ENCODE measurements at regions not wholly inside any gene's neighbourhood (a gene's known extent, or its start where the extent isn't known, plus 50 kb on each side); places are given as distances from the start of the nearest gene placed in this dataset.
"Not testable (repeated sequence)": the region's sequence is repeated elsewhere in the genome, so short reads cannot be mapped to it uniquely, and the experiment has no call there.

- no peaks in the 10 kb centered on the region for H3K36me3 ChIP-seq
- intact Hi-C loops (cut with DNase I; ENCODE audit: low total_unique reads) = no loop called here
Observed at GRCh38 chr5:142527234-142527633, 158.7 kb downstream of the FGF1 start.

DNA sequence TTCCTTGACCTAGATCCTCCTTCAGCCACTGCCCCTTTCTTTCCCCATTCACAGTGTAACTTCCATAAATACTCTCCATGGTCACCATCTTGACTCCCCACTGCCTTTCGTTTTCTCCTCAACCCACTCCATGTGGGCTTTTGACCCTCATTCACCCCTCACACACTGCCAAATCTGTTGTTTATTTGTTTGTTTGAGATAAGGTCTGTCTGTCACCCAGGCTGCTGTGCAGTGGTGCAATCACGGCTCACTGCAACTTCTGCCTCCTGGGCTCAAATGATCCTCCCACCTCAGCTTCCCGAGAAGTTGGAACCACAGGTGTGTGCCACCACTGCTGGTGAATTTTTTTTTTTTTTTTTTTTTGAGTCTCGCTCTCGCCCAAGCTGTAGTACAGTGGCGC lies 162.9 kb downstream of the FGF1 start:
- intact Hi-C loops (cut with DNase I; ENCODE audit: low total_unique reads) = no loop called here
- DNase-seq = no peak
- Histone ChIP-seq H3K9me3 (no peaks in the 10 kb centered on the region), H3K4me1 (no peaks in the 10 kb centered on the region), H3K4me3 (no peak overlapping the region), H3K36me3 (no peaks in the 10 kb centered on the region), H3K27me3 (no peaks in the 10 kb centered on the region), H3K27ac (no peak overlapping the region)
- no peak for TF ChIP-seq POLR2A (IDR thresholded peaks at IDR 0.05)
- no peak for TF ChIP-seq CTCF (IDR thresholded peaks at IDR 0.05)

More at GRCh38 chr5:142527234-142527633, 158.7 kb downstream of the FGF1 start:
- DNase-seq = no peak
- Histone ChIP-seq H3K27ac (no peak overlapping the region), H3K4me1 (no peaks in the 10 kb centered on the region), H3K4me3 (no peak overlapping the region), H3K9me3 (no peaks in the 10 kb centered on the region), H3K27me3 (no peaks in the 10 kb centered on the region)
- TF ChIP-seq CTCF (IDR thresholded peaks at IDR 0.05) = no peak
- no peak for TF ChIP-seq POLR2A (IDR thresholded peaks at IDR 0.05)

DNA sequence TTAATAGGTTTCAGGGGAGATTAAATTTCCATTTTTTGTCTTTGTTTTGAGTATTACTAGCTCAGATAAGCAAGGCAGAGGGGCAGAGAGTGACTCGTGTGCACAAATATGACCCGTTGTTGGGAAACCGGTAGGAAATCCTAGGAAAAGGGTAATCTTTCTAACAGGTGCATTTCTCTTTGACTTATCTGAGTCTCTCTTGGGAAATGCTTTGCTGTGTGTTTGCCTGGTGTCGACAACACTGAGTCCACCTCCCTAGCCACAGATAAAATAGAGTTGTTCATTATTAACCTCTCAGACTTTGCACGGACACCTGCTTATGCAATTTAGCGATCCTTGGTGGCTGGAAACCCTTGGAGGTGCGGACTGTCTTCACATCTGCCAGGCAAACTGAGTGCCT lies 164.2 kb downstream of the FGF1 start:
- intact Hi-C loops (cut with DNase I; ENCODE audit: low total_unique reads) = no loop called here
- no peak for DNase-seq
- no peaks in the 10 kb centered on the region for H3K27me3 ChIP-seq
- H3K36me3 ChIP-seq = no peaks in the 10 kb centered on the region
- H3K4me3 ChIP-seq = no peak overlapping the region
- TF ChIP-seq CTCF (IDR thresholded peaks at IDR 0.05) (no peak), POLR2A (IDR thresholded peaks at IDR 0.05) (no peak)
- H3K9me3 ChIP-seq = peaks cover 0 to 4% of the 10 kb centered on the region in 2 donors
- no peaks in the 10 kb centered on the region for H3K4me1 ChIP-seq
- no peak overlapping the region for H3K27ac ChIP-seq

DNA sequence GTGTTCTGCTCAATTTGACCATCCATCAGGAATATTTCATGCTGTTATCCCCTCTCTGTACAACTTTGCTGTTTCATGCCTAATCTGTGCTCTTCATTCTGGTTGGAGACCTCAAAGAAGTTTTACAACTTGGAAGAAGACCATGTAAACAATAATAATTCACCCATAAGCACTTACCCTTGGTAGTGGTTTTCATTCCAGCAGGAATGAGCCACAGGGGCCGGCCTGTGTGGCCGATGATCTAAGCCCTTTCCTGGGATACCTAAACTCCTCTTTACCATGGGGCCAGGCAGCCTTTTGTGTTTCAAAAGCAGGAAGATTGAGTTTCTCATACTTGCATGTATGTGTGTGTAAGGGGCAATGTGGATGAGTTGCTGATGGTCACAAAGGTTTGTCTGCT lies 165.0 kb downstream of the FGF1 start:
- DNase-seq = no peak
- Histone ChIP-seq H3K36me3 (no peaks in the 10 kb centered on the region), H3K4me3 (no peak overlapping the region), H3K27ac (no peak overlapping the region), H3K4me1 (no peaks in the 10 kb centered on the region), H3K27me3 (no peaks in the 10 kb centered on the region), H3K9me3 (peaks cover 0 to 4% of the 10 kb centered on the region in 2 donors)
- intact Hi-C loops (cut with DNase I; ENCODE audit: low total_unique reads) = no loop called here
- TF ChIP-seq POLR2A (IDR thresholded peaks at IDR 0.05) = no peak

DNA sequence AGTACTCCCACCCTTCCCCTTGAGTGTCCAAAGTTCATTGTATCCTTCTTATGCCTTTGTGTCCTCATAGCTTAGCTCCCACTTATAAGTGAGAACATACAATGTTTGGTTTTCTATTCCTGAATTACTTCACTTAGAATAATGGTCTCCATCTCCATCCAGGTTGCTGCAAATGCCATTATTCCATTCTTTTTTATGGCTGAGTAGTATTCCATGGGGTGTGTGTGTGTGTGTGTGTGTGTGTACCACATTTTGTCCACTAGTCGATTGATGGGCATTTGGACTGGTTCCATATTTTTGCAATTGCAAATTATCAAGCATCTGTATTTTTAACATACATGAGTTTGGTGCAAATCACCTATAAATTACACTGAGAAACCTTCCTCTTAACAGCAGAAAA lies 166.0 kb downstream of the FGF1 start:
- H3K27me3 ChIP-seq; DNase-seq; H3K9me3 ChIP-seq; H3K27ac ChIP-seq; intact Hi-C loops (cut with DNase I; ENCODE audit: low total_unique reads); H3K36me3 ChIP-seq; H3K4me3 ChIP-seq; H3K4me1 ChIP-seq: not testable (repeated sequence)

GRCh38 chr5:142517840-142518239 lies 168.1 kb downstream of the FGF1 start:
- Histone ChIP-seq H3K9me3 (peaks cover 0 to 4% of the 10 kb centered on the region in 2 donors), H3K36me3 (no peaks in the 10 kb centered on the region)
- intact Hi-C loops (cut with DNase I; ENCODE audit: low total_unique reads) = no loop called here

More at GRCh38 chr5:142517840-142518239, 168.1 kb downstream of the FGF1 start:
- no peak overlapping the region for H3K27ac ChIP-seq
- H3K4me1 ChIP-seq = no peaks in the 10 kb centered on the region
- no peak for DNase-seq
- TF ChIP-seq POLR2A (IDR thresholded peaks at IDR 0.05) = no peak
- no peak for TF ChIP-seq CTCF (IDR thresholded peaks at IDR 0.05)
- H3K4me3 ChIP-seq = no peak overlapping the region
- no peaks in the 10 kb centered on the region for H3K27me3 ChIP-seq
